Progenitor cell of endocrine pancreas (in vitro differentiated cells): ENCODE measurements at regions not wholly inside any gene's neighbourhood (a gene's known extent, or its start where the extent isn't known, plus 50 kb on each side); places are given as distances from the start of the nearest gene placed in this dataset.

Source experiments
- DNase-seq: peaks from one replicate; pipeline ENCODE4 v3.0.0; 2021; ENCODE audit warnings: low spot score; ENCODE audit not compliant: unreplicated experiment
- H3K27ac Mint-ChIP-seq: 2 replicates; pipeline ENCODE4 v1.8.0; 2021; ENCODE audit warnings: mild to moderate bottlenecking, moderate library complexity, mixed read lengths
- H3K27me3 Mint-ChIP-seq: 2 replicates; pipeline ENCODE4 v1.8.0; 2021; ENCODE audit warnings: mixed read lengths
- H3K36me3 Mint-ChIP-seq: 2 replicates; pipeline ENCODE4 v1.8.0; 2022; ENCODE audit warnings: mixed read lengths; ENCODE audit not compliant: insufficient read depth
- H3K4me1 Mint-ChIP-seq: 2 replicates; pipeline ENCODE4 v1.8.0; 2021; ENCODE audit warnings: low read depth, mixed read lengths
- H3K4me3 Mint-ChIP-seq: 2 replicates; pipeline ENCODE4 v1.8.0; 2021; ENCODE audit warnings: low read depth, mild to moderate bottlenecking, moderate library complexity, mixed read lengths
- H3K9me3 Mint-ChIP-seq: 2 replicates; pipeline ENCODE4 v1.8.0; 2021; ENCODE audit warnings: low read depth, mixed read lengths
- CTCF ChIP-seq: fragments of 200-600 bp; sonication (generic); IDR thresholded peaks from one replicate; pipeline ENCODE4 v1.5.0; 2021; ENCODE audit warnings: antibody characterized with exemption, mild to moderate bottlenecking; ENCODE audit not compliant: unreplicated experiment

DNA sequence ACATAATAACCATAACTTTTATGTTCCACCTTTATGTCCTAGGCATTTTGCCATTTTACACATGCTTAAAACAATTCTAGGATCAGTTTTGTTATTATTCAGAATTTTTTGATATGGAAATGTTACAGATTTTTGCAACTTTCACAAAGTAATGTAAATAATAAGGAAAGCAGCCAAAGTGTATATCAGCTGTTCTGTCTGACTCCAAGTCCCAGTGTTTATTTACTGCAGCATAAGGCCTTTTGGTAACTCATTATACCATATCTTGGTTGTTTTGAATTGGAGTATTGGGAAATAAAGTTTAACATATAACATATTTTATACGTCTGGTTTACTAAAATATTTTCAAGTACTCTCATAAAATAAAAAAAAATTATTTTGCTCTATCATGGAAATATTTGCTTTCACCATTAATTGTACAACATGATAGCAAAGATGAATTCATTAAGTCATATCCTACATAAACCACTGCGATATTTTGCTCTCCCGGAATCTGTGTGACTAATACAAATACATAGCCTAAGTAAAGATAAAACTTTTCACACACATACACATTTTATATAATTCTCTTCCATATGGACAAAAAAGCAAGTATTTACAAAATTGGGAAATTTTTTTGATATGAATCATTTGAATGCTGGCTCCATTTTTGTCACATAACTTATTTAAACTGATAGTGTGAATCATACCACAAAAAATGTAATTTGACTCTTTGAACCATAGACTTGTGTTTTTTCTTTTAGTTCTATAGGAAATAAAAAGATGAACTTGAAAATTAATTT, 399.0 kb downstream of the PABPC4L start:
- Mint-ChIP-seq H3K27me3 (no peaks in the 10 kb centered on the region), H3K9me3 (no peaks in the 10 kb centered on the region), H3K4me1 (no peaks in the 10 kb centered on the region), H3K4me3 (no peak overlapping the region), H3K27ac (no peak overlapping the region), H3K36me3 (no peaks in the 10 kb centered on the region)
- TF ChIP-seq CTCF, result no peak
- DNase-seq, result no peak

DNA sequence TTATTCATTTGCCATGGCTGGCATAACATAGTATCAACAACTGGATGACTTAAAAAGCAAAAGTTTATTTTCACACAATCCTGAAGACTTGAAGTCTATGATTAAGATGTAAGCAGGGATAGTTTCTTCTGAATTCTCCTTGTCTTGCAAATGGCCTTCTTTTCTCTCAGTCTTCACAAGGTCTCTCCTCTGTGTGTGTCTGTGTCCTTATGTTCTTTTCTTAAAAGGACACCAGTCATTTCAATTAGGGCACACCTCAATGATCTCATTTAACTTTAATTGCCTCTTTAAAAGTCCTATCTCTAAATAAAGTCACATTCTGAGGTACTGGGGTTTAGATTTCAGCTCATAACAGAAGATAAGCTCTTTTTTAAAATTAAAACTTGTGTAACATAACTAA, 399.7 kb downstream of the PABPC4L start:
- no peaks in the 10 kb centered on the region for H3K4me1 Mint-ChIP-seq
- H3K4me3 Mint-ChIP-seq, result no peak overlapping the region
- no peaks in the 10 kb centered on the region for H3K36me3 Mint-ChIP-seq
- no peaks in the 10 kb centered on the region for H3K27me3 Mint-ChIP-seq
- DNase-seq, result no peak
- H3K27ac Mint-ChIP-seq, result no peak overlapping the region
- no peak for TF ChIP-seq CTCF
- H3K9me3 Mint-ChIP-seq, result no peaks in the 10 kb centered on the region

DNA sequence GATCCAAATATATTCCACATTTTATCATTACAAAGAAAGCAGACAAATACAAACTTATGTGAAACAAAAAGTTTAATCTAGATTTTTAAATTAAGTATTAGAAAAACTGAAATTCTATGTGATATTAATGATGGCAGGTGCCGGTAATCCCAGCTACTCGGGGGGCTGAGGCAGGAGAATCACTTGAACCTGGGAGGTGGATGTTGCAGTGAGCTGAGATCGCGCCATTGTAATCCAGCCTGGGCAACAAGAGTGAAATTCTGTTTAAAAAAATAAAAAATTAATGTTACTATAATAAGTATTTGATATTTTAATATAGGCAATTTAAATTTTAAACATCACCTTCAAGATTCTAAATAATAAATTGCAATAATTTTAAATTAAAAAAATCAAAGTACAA, 400.6 kb downstream of the PABPC4L start:
- DNase-seq, result no peak
- Mint-ChIP-seq H3K27ac (no peak overlapping the region), H3K4me1 (no peaks in the 10 kb centered on the region), H3K4me3 (no peak overlapping the region), H3K27me3 (no peaks in the 10 kb centered on the region), H3K9me3 (no peaks in the 10 kb centered on the region), H3K36me3 (no peaks in the 10 kb centered on the region)
- TF ChIP-seq CTCF, result no peak

DNA sequence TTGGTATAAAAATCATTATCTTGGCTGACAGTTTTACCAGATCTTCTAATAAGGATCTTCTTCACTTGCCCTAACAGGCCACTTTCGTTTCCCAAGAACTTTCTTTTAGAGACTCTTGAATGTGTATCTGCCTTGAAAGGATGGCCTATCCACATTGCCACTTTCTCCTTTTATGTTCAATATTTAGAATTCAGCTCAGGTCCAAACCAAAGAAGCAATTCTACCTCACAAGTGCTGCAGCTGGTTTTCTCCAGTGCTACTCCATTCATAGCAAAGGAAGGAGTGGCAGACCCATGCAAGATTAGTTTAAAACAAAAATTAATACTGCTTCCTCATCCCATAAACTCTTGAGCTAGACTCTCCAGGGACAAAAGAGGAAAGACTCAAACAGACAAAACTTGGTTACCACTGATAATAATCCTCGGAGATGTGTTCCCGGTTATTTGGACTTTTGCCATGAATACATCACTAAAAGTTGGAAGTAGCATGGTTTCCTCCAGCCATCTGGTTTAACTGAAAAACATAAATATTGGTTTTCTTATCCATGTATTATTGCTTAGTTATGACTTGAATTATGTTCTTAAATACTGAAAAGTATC, 401.8 kb downstream of the PABPC4L start:
- no peaks in the 10 kb centered on the region for H3K4me1 Mint-ChIP-seq
- no peak overlapping the region for H3K27ac Mint-ChIP-seq
- H3K4me3 Mint-ChIP-seq, result no peak overlapping the region
- H3K9me3 Mint-ChIP-seq, result no peaks in the 10 kb centered on the region
- no peaks in the 10 kb centered on the region for H3K27me3 Mint-ChIP-seq
- no peaks in the 10 kb centered on the region for H3K36me3 Mint-ChIP-seq
- DNase-seq, result no peak
- TF ChIP-seq CTCF, result no peak

- Mint-ChIP-seq H3K4me1 (peaks cover 2% of the 10 kb centered on the region), H3K36me3 (no peaks in the 10 kb centered on the region), H3K9me3 (peaks cover under 1% of the 10 kb centered on the region), H3K27ac (no peak overlapping the region), H3K27me3 (no peaks in the 10 kb centered on the region), H3K4me3 (no peak overlapping the region)
- DNase-seq, result no peak
- TF ChIP-seq CTCF, result no peak
These were observed 423.9 kb downstream of the PABPC4L start for GRCh38 chr4:133777661-133778060.
